PC-3 (cell line): ENCODE measurements at regions not wholly inside any gene's neighbourhood (a gene's known extent, or its start where the extent isn't known, plus 50 kb on each side); places are given as distances from the start of the nearest gene placed in this dataset.

Experiments used
- CTCF ChIP-seq: fragments of 300-600 bp; sonication (generic); conservative IDR thresholded peaks from 2 replicates; pipeline ENCODE4 v1.5.1; 2017; ENCODE audit warnings: antibody characterized with exemption, low read depth, mild to moderate bottlenecking, low read length
- EZH2 ChIP-seq: fragments of 300-600 bp; sonication (generic); IDR thresholded peaks from one replicate; pipeline ENCODE4 v1.6.1; 2017; ENCODE audit warnings: antibody characterized with exemption, mild to moderate bottlenecking, low read length; ENCODE audit not compliant: unreplicated experiment

GRCh38 chr2:188770296-188770695 is 203.9 kb upstream of the COL3A1 start:
- TF ChIP-seq CTCF: no peak
- TF ChIP-seq EZH2: no peak
